Adrenal gland (tissue), 5 donors: ENCODE measurements at regions not wholly inside any gene's neighbourhood (a gene's known extent, or its start where the extent isn't known, plus 50 kb on each side); places are given as distances from the start of the nearest gene placed in this dataset.

Experiments
- POLR2A ChIP-seq, 2 donors: fragments of 450-650 bp; IDR thresholded peaks; one replicate each; pipeline ENCODE4 v1.6.1; 2017; ENCODE audit warnings: antibody characterized with exemption in 2 of 2, mild to moderate bottlenecking in 2 of 2, moderate library complexity in 1 of 2
- TF ChIP-seq, protein P1 (sequence below), 6 experiments: fragments of 450-650 bp in 4 of 6; fragments of 200-600 bp in 2 of 6; sonication (generic) in 1 of 6; IDR thresholded peaks; 1 replicate in 5 of 6; 2 replicates in 1 of 6; pipeline versions ENCODE4 v1.5.1 to v1.8.0; 2016 to 2021; ENCODE audit warnings: antibody characterized with exemption in 6 of 6, mild to moderate bottlenecking in 2 of 6, moderate library complexity in 1 of 6
- donor health status: DM: no; HTN: no; CAD: no.

DNA sequence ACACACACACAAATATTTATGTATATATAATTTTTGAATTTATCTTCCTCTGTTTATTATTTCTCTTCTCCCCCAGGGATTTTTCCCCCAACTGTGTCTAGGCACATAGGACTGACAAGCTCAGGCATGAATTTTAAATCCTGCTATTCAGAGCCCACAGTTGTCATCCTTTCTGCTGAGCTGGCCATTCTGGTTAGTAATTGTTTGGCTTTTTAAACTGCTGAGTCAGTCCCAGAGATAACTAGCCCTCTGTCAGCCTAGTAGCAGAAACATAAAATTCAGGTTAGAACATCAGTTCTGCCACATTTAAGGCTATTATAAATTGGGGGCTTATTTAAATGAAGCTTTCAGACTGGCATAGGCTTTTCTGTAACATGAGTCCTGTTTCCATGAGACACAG is 151.7 kb upstream of the MAOA start:
- TF ChIP-seq, protein P1, sequence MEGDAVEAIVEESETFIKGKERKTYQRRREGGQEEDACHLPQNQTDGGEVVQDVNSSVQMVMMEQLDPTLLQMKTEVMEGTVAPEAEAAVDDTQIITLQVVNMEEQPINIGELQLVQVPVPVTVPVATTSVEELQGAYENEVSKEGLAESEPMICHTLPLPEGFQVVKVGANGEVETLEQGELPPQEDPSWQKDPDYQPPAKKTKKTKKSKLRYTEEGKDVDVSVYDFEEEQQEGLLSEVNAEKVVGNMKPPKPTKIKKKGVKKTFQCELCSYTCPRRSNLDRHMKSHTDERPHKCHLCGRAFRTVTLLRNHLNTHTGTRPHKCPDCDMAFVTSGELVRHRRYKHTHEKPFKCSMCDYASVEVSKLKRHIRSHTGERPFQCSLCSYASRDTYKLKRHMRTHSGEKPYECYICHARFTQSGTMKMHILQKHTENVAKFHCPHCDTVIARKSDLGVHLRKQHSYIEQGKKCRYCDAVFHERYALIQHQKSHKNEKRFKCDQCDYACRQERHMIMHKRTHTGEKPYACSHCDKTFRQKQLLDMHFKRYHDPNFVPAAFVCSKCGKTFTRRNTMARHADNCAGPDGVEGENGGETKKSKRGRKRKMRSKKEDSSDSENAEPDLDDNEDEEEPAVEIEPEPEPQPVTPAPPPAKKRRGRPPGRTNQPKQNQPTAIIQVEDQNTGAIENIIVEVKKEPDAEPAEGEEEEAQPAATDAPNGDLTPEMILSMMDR (IDR thresholded peaks at IDR 0.05) = no peak
- TF ChIP-seq POLR2A (IDR thresholded peaks at IDR 0.05) = no peak
